ENCODE measurements at regions not wholly inside any gene's neighbourhood (a gene's known extent, or its start where the extent isn't known, plus 50 kb on each side); places are given as distances from the start of the nearest gene placed in this dataset.

DNA sequence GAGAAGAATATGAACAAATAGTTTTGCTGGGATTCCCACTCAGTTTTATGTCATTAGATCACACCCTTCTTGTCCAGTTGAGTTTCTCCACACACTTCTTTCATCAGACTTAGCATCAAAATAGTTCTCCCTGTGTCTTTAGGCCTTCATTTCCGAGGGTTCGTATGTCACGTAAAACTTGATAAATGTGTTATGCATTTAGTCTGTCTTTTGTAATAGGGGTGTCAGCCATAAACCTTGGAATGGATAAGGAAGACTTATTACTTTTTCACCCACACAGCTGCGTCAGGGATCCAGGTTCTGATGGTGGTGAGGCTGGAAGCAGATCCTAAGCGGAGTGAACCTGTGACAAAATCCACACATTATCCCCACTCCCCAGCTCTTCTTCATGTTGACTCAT is 246.8 kb downstream of the CD83 start:
- DNase-seq (no peak), ATAC-seq (ENCODE audit: low FRiP score in 2 of 2) (no peak)
- TF ChIP-seq POLR2A (IDR thresholded peaks at IDR 0.05) (no peak), POLR2AphosphoS5 (IDR thresholded peaks at IDR 0.05) (no peak), CTCF (IDR thresholded peaks at IDR 0.05) (no peak), EP300 (IDR thresholded peaks at IDR 0.05) (no peak)
- Histone ChIP-seq H3K27me3 (no peaks in the 10 kb centered on the region), H3K4me1 (peaks cover 0 to 11% (median 3%) of the 10 kb centered on the region in 4 donors), H3K9me3 (no peaks in the 10 kb centered on the region), H3K36me3 (no peaks in the 10 kb centered on the region), H3K27ac (no peak overlapping the region), H3K4me3 (no peak overlapping the region)
- 94 to 97% methylated on average over 5 of the region's 5 CpGs for WGBS, 2 donors

GRCh38 chr6:14365393-14365792 is 247.8 kb downstream of the CD83 start:
- Histone ChIP-seq H3K4me3 (no peak overlapping the region), H3K4me1 (peaks cover 0 to 11% (median 3%) of the 10 kb centered on the region in 4 donors), H3K27me3 (no peaks in the 10 kb centered on the region), H3K36me3 (no peaks in the 10 kb centered on the region), H3K27ac (no peak overlapping the region), H3K9me3 (no peaks in the 10 kb centered on the region)
- TF ChIP-seq POLR2A (IDR thresholded peaks at IDR 0.05) (no peak), POLR2AphosphoS5 (IDR thresholded peaks at IDR 0.05) (no peak), EP300 (IDR thresholded peaks at IDR 0.05) (no peak), CTCF (IDR thresholded peaks at IDR 0.05) (no peak)
- ATAC-seq (ENCODE audit: low FRiP score in 2 of 2), result no peak
- no peak for DNase-seq
- WGBS, 2 donors, result 88% methylated on average over 1 of the region's 1 CpG

DNA sequence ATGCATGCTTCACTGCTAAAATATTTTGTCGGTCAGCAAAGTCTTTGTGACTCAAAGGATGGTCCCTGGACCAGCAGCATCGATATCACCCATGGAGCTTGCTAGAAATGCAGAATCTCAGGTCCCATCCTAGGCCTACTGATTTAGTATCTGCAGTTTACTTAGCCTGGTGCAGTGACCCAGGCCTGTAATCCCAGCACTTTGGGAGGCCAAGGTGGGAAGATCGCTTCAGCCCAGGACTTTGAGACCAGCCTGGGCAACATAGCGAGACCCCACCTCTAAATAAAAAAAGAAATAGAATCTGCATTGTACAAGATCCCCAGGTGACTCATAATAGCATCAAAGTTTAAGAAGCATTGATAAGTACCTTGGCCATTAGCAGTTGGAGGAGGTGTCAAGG is 248.7 kb downstream of the CD83 start:
- H3K9me3 ChIP-seq, result no peaks in the 10 kb centered on the region
- WGBS, 2 donors, result 95 to 99% methylated on average over 4 of the region's 4 CpGs
- ATAC-seq (ENCODE audit: low FRiP score in 2 of 2) (no peak), DNase-seq (no peak)
- peaks cover 0 to 9% (median 3%) of the 10 kb centered on the region in 4 donors for H3K4me1 ChIP-seq
- H3K4me3 ChIP-seq, result no peak overlapping the region
- H3K27me3 ChIP-seq, result no peaks in the 10 kb centered on the region
- H3K36me3 ChIP-seq, result no peaks in the 10 kb centered on the region
- TF ChIP-seq POLR2A (IDR thresholded peaks at IDR 0.05) (no peak), EP300 (IDR thresholded peaks at IDR 0.05) (no peak)
- no peak overlapping the region for H3K27ac ChIP-seq

DNA sequence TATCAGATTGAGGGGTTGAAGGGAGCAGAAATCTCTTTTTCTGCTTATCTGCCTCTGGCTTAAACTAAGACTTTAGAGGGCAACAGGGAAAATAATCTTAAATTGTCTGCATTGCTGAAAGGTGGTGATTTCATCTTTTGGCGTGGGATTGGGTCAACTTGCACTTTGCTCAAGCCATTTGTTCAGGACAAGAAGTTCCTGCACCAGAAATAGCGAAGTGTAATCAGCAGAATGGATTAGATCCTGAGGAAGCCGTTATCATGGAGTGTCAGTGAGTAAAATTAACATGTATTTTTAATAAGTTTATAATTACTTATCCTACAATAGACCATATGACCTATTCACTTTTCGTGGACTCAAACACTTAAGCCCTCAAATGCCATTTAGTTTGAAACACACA is 249.3 kb downstream of the CD83 start:
- WGBS, 2 donors, result 69 to 76% methylated on average over 4 of the region's 4 CpGs
- Histone ChIP-seq H3K36me3 (no peaks in the 10 kb centered on the region), H3K4me1 (peaks cover 0 to 5% (median 2%) of the 10 kb centered on the region in 4 donors), H3K27ac (no peak overlapping the region), H3K9me3 (no peaks in the 10 kb centered on the region), H3K4me3 (no peak overlapping the region), H3K27me3 (no peaks in the 10 kb centered on the region)
- DNase-seq (no peak), ATAC-seq (ENCODE audit: low FRiP score in 2 of 2) (no peak)
- TF ChIP-seq POLR2A (IDR thresholded peaks at IDR 0.05) (no peak), CTCF (IDR thresholded peaks at IDR 0.05) (no peak), POLR2AphosphoS5 (IDR thresholded peaks at IDR 0.05) (no peak), EP300 (IDR thresholded peaks at IDR 0.05) (no peak)

GRCh38 chr6:14367296-14367695 is 249.7 kb downstream of the CD83 start:
- ATAC-seq (ENCODE audit: low FRiP score in 2 of 2), result no peak
- no peak for DNase-seq
- H3K4me3 ChIP-seq, result no peak overlapping the region
- no peaks in the 10 kb centered on the region for H3K9me3 ChIP-seq
- 75 to 77% methylated on average over 2 of the region's 2 CpGs for WGBS, 2 donors
- peaks cover 0 to 3% (median 0%) of the 10 kb centered on the region in 4 donors for H3K4me1 ChIP-seq
- no peaks in the 10 kb centered on the region for H3K27me3 ChIP-seq
- H3K27ac ChIP-seq, result no peak overlapping the region
- TF ChIP-seq POLR2AphosphoS5 (IDR thresholded peaks at IDR 0.05) (no peak), CTCF (IDR thresholded peaks at IDR 0.05) (no peak), POLR2A (IDR thresholded peaks at IDR 0.05) (no peak), EP300 (IDR thresholded peaks at IDR 0.05) (no peak)
- H3K36me3 ChIP-seq, result no peaks in the 10 kb centered on the region

Measured in upper lobe of left lung (tissue), 6 donors.